Activated CD4-positive, alpha-beta T cell treated with anti-CD3 and anti-CD28 coated beads for 48 hours (primary cell): ENCODE measurements at regions not wholly inside any gene's neighbourhood (a gene's known extent, or its start where the extent isn't known, plus 50 kb on each side); places are given as distances from the start of the nearest gene placed in this dataset.

Experiments
- DNase-seq: peaks from one replicate; pipeline ENCODE4 v3.0.0-alpha.2; 2020

- no peak for DNase-seq
Observed at GRCh38 chr12:113651662-113652061, 180.0 kb upstream of the LHX5 start.

GRCh38 chr12:113650476-113650875, 178.8 kb upstream of the LHX5 start:
- DNase-seq: no peak

GRCh38 chr12:113649256-113649830, 177.7 kb upstream of the LHX5 start:
- DNase-seq: no peak

GRCh38 chr12:113647048-113647447, 175.4 kb upstream of the LHX5 start:
- DNase-seq: peak; percentile 25

GRCh38 chr12:113645603-113646002, 173.9 kb upstream of the LHX5 start:
- no peak for DNase-seq

GRCh38 chr12:113645183-113645582, 173.5 kb upstream of the LHX5 start:
- no peak for DNase-seq

- DNase-seq: no peak
Observed at GRCh38 chr12:113643177-113643974, 171.7 kb upstream of the LHX5 start.

- no peak for DNase-seq
Observed at GRCh38 chr12:113642672-113643071, 171.0 kb upstream of the LHX5 start.

GRCh38 chr12:113642216-113642615, 170.5 kb upstream of the LHX5 start:
- DNase-seq: no peak

- no peak for DNase-seq
Observed at GRCh38 chr12:113641426-113642030, 169.9 kb upstream of the LHX5 start.

GRCh38 chr12:113640837-113641236, 169.2 kb upstream of the LHX5 start:
- no peak for DNase-seq

GRCh38 chr12:113639474-113639873, 167.8 kb upstream of the LHX5 start:
- DNase-seq: no peak

- DNase-seq: no peak
Observed at GRCh38 chr12:113638460-113638775, 166.7 kb upstream of the LHX5 start.

GRCh38 chr12:113634982-113635381, 163.3 kb upstream of the LHX5 start:
- no peak for DNase-seq

- no peak for DNase-seq
Observed at GRCh38 chr12:113634474-113634873, 162.8 kb upstream of the LHX5 start.

GRCh38 chr12:113633678-113634332, 162.1 kb upstream of the LHX5 start:
- DNase-seq: no peak

- no peak for DNase-seq
Observed at GRCh38 chr12:113630625-113631024, 159.0 kb upstream of the LHX5 start.

GRCh38 chr12:113625499-113625898, 153.8 kb upstream of the LHX5 start:
- DNase-seq: no peak

- DNase-seq: no peak
Observed at GRCh38 chr12:113622410-113622809, 150.7 kb upstream of the LHX5 start.

GRCh38 chr12:113620437-113620976, 148.8 kb upstream of the LHX5 start:
- DNase-seq: no peak

- no peak for DNase-seq
Observed at GRCh38 chr12:113619202-113619601, 147.5 kb upstream of the LHX5 start.

GRCh38 chr12:113613414-113613813, 141.7 kb upstream of the LHX5 start:
- no peak for DNase-seq

- DNase-seq: no peak
Observed at GRCh38 chr12:113612793-113613192, 141.1 kb upstream of the LHX5 start.
